Neuronal stem cell (in vitro differentiated cells): ENCODE measurements at regions not wholly inside any gene's neighbourhood (a gene's known extent, or its start where the extent isn't known, plus 50 kb on each side); places are given as distances from the start of the nearest gene placed in this dataset.
A peak's percentile ranks its signal among the peaks of the same experiment; 100 is the strongest.

Experiments used
- DNase-seq: peaks from one replicate; pipeline ENCODE4 v3.0.0-alpha.2; 2013; ENCODE audit warnings: low spot score
- H2AFZ ChIP-seq: one replicate; pipeline ENCODE4 v1.6.1; 2013; ENCODE audit warnings: mild to moderate bottlenecking, low read length, inconsistent platforms
- H2AK5ac ChIP-seq: 2 replicates; pipeline ENCODE4 v1.6.1; 2013; ENCODE audit warnings: low read depth, mild to moderate bottlenecking, inconsistent platforms, low read length, moderate library complexity, mixed read lengths
- H2BK120ac ChIP-seq: 2 replicates; pipeline ENCODE4 v1.6.1; 2013; ENCODE audit warnings: low read depth, mild to moderate bottlenecking, inconsistent platforms, low read length, moderate library complexity, mixed read lengths
- H2BK12ac ChIP-seq: one replicate; pipeline ENCODE4 v1.6.1; 2013; ENCODE audit warnings: low read length, inconsistent platforms
- H2BK15ac ChIP-seq: 2 replicates; pipeline ENCODE4 v1.6.1; 2013; ENCODE audit warnings: mild to moderate bottlenecking, low read length, inconsistent platforms, mixed read lengths
- H2BK5ac ChIP-seq: one replicate; pipeline ENCODE4 v1.6.1; 2013; ENCODE audit warnings: inconsistent platforms, mild to moderate bottlenecking, low read length, moderate library complexity
- H3K14ac ChIP-seq: one replicate; pipeline ENCODE4 v1.6.1; 2013; ENCODE audit warnings: low read length, inconsistent platforms
- H3K18ac ChIP-seq: 2 replicates; pipeline ENCODE4 v1.6.1; 2013; ENCODE audit warnings: low read length, inconsistent platforms
- H3K23ac ChIP-seq: 2 replicates; pipeline ENCODE4 v1.6.1; 2013; ENCODE audit warnings: low read depth, mild to moderate bottlenecking, mixed read lengths, low read length, inconsistent platforms; ENCODE audit not compliant: poor library complexity
- H3K27ac ChIP-seq: replicated peaks from 3 replicates; pipeline ENCODE4 v1.5.1; 2013; ENCODE audit warnings: low read length, inconsistent platforms
- H3K27me3 ChIP-seq, 3 experiments: 2 replicates each; pipeline ENCODE4 v1.6.1; 2013; ENCODE audit warnings: low read length in 3 of 3, mild to moderate bottlenecking in 2 of 3, inconsistent platforms in 1 of 3, low read depth in 1 of 3, mixed read lengths in 1 of 3, moderate library complexity in 1 of 3; ENCODE audit not compliant: control insufficient read depth in 3 of 3, insufficient read depth in 3 of 3
- H3K36me3 ChIP-seq, 2 donors: replicated peaks in 1 of 2; 2 replicates each; pipeline ENCODE4 v1.6.1; 2013; ENCODE audit warnings: low read length in 2 of 2; ENCODE audit not compliant: control insufficient read depth in 2 of 2, insufficient read depth in 2 of 2
- H3K4ac ChIP-seq: 2 replicates; pipeline ENCODE4 v1.6.1; 2013; ENCODE audit warnings: inconsistent platforms, mild to moderate bottlenecking, low read length, moderate library complexity
- H3K4me1 ChIP-seq, 2 donors: 1 replicate in 1 of 2; 2 replicates in 1 of 2; pipeline ENCODE4 v1.6.1; 2013; ENCODE audit warnings: low read length in 2 of 2, low read depth in 1 of 2; ENCODE audit not compliant: control insufficient read depth in 2 of 2, insufficient read depth in 1 of 2
- H3K4me2 ChIP-seq: one replicate; pipeline ENCODE4 v1.6.1; 2013; ENCODE audit warnings: mild to moderate bottlenecking, low read length, inconsistent platforms; ENCODE audit not compliant: insufficient read depth, poor library complexity, severe bottlenecking
- H3K4me3 ChIP-seq, 2 donors: 2 replicates each; pipeline ENCODE4 v1.5.1; 2013; ENCODE audit warnings: low read length in 2 of 2, mild to moderate bottlenecking in 2 of 2, inconsistent platforms in 1 of 2, moderate library complexity in 1 of 2
- H3K79me1 ChIP-seq: one replicate; pipeline ENCODE4 v1.6.1; 2013; ENCODE audit warnings: low read depth, mild to moderate bottlenecking, inconsistent platforms, low read length, moderate library complexity
- H3K9ac ChIP-seq: one replicate; pipeline ENCODE4 v1.6.1; 2013; ENCODE audit warnings: mild to moderate bottlenecking, low read depth, low read length, inconsistent platforms; ENCODE audit not compliant: poor library complexity
- H3K9me3 ChIP-seq, 2 donors: replicated peaks in 1 of 2; 2 replicates each; pipeline versions ENCODE3 to v1.6.1; 2013; ENCODE audit warnings: low read length in 2 of 2, mild to moderate bottlenecking in 2 of 2, inconsistent platforms in 1 of 2, low read depth in 1 of 2, mixed read lengths in 1 of 2, moderate library complexity in 1 of 2; ENCODE audit not compliant: control insufficient read depth in 2 of 2, insufficient read depth in 1 of 2
- H4K8ac ChIP-seq: one replicate; pipeline ENCODE4 v1.6.1; 2013; ENCODE audit warnings: low read depth, mild to moderate bottlenecking, inconsistent platforms, low read length, moderate library complexity
- H4K91ac ChIP-seq: one replicate; pipeline ENCODE4 v1.6.1; 2013; ENCODE audit warnings: low read length, low read depth, mild to moderate bottlenecking, inconsistent platforms; ENCODE audit not compliant: poor library complexity
- WGBS, 2 donors: extraction: QIAGEN DNeasy Blood & Tissue Kit; methylation state at CpG; one replicate each; pipeline ENCODE4 v1.1.7; 2013; ENCODE audit warnings: missing lambda C conversion rate in 2 of 2, mixed read lengths in 1 of 2; ENCODE audit not compliant: insufficient read length in 2 of 2, insufficient replicate concordance in 1 of 2; ENCODE audit errors: extremely low coverage in 2 of 2; 5-methylcytosine and 5-hydroxymethylcytosine counted together

DNA sequence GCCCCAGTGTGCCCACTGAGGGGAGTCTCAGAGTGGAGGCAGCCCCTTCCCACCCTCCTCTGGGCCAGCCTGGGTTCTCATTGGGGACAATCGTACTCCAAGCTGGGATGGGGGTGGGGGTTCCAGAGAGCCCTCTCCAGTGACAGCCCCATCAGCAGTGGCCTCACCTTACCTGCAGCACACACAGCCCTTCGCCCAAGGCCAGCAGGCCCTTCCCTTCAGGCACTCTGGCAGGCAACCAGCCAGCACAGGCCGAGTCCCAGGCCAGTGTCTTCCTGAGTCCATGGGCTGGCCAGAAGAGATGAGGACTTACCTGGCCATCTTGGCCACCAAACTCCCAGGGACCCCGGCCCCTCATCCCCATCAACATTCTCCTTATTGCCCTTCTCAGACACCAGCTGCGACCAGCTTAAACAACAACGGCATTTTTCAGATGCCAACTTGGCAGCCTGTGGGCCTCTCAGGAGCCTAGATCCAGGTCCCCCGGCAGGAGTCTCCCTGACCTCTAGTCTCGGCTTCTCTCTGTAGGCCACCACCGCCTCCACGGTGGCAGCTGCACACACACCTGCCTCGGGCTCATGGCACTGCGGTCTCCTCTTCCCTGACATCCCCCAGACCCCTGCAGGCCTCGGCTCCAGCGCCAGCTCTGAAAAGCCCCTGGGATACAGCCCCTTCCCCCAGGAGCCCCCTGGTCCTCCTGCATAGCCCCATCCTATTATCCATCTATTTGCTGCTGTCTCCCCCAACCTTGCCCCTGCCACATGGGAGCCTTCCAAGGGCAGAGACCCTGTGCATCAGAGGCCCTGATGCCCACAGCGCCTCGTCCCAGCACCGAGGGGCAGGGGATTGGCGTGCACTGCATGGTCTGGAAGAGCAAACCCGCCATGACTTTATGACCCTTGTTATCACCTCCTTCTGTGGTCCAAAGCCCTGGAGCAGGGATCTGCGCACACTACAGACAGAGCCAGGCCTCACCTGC lies 111.2 kb upstream of the FGF3 start:
- no peak overlapping the region for H3K4me2 ChIP-seq

DNA sequence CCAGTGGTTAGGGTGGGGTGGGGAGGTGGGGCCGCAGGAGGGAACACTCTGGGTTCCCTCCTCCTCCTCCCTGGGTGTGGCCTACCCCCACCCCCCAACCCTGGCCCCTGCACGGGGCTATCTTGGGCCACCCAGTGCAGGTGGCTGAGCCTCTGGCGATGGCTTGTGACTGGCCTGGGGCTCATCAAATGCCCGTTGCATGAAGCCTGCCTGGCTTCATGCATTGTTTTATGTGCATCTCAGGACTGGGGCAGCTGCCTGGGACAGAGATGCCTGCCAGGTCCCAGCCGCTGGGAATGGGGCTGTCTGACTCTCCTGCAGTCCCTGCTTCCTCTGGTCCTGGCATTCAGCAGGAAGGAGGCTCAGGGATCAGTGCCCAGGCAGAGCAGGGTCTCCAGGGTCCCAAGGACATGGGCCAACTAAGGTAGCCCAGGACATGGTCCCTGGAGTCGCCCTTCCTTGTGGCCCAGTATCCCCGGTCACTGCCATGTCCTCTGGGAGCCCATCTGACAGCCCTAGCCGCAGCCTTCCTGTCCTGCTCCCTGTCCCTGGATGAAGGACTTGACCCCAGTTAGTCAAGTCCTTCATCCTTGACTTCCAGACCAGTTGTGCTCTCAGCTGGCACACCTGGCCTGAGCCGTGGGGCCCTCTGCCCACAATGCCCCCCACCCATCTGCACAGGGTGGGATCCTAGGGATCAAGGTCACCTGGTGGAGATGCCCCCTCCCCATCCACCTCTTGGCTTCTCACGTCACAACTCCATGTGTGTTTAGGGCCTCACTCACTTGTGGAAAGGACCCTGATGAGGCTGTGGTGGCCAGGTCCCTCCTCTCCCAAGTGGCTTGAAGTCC lies 112.1 kb upstream of the FGF3 start:
- Histone ChIP-seq H2BK15ac (peak overlapping the region; percentile 62), H4K91ac (no peak overlapping the region), H3K4ac (peak overlapping the region; percentile 68), H3K27ac (no peak overlapping the region), H3K9me3 (no peaks in the 10 kb centered on the region), H3K23ac (peak overlapping the region; percentile 47), H3K27me3 (peaks cover 0 to 25% (median 0%) of the 10 kb centered on the region in 3 experiments), H3K4me1 (peaks cover 0 to 5% of the 10 kb centered on the region in 2 donors), H3K36me3 (no peaks in the 10 kb centered on the region), H2AFZ (no peak overlapping the region), H2BK120ac (no peak overlapping the region), H4K8ac (no peak overlapping the region), H3K18ac (peak overlapping the region; percentile 52), H3K4me2 (no peak overlapping the region), H2BK12ac (no peak overlapping the region), H2BK5ac (peak overlapping the region; percentile 29), H3K9ac (no peak overlapping the region), H3K79me1 (no peaks in the 10 kb centered on the region), H3K14ac (no peak overlapping the region), H2AK5ac (peak overlapping the region; percentile 86), H3K4me3 (no peak overlapping the region)
- DNase-seq = no peak
- WGBS, 2 donors = no CpG with 5 or more reads among the region's 10 CpGs

More for the DNA sequence above, 111.2 kb upstream of the FGF3 start:
- no peak overlapping the region for H3K14ac ChIP-seq
- H3K4me1 ChIP-seq = peaks cover 0 to 5% of the 10 kb centered on the region in 2 donors
- WGBS, 2 donors = no CpG with 5 or more reads among the region's 20 CpGs
- peak overlapping the region; percentile 84 for H3K18ac ChIP-seq
- peak overlapping the region; percentile 62 for H2BK15ac ChIP-seq
- no peaks in the 10 kb centered on the region for H3K36me3 ChIP-seq
- H3K27ac ChIP-seq = no peak overlapping the region
- no peak overlapping the region for H3K4ac ChIP-seq
- H2BK5ac ChIP-seq = peak overlapping the region; percentile 29
- H3K79me1 ChIP-seq = no peaks in the 10 kb centered on the region
- no peak overlapping the region for H4K8ac ChIP-seq
- H3K9me3 ChIP-seq = no peaks in the 10 kb centered on the region
- DNase-seq = no peak
- peak overlapping the region; percentile 86 for H2AK5ac ChIP-seq
- no peak overlapping the region for H3K4me3 ChIP-seq
- peak overlapping the region; percentile 50 for H2BK12ac ChIP-seq
- peaks cover 0 to 25% (median 0%) of the 10 kb centered on the region in 3 experiments for H3K27me3 ChIP-seq
- H4K91ac ChIP-seq = no peak overlapping the region
- H3K9ac ChIP-seq = no peak overlapping the region
- H3K23ac ChIP-seq = peak overlapping the region; percentile 86
- H2AFZ ChIP-seq = no peak overlapping the region
- no peak overlapping the region for H2BK120ac ChIP-seq

DNA sequence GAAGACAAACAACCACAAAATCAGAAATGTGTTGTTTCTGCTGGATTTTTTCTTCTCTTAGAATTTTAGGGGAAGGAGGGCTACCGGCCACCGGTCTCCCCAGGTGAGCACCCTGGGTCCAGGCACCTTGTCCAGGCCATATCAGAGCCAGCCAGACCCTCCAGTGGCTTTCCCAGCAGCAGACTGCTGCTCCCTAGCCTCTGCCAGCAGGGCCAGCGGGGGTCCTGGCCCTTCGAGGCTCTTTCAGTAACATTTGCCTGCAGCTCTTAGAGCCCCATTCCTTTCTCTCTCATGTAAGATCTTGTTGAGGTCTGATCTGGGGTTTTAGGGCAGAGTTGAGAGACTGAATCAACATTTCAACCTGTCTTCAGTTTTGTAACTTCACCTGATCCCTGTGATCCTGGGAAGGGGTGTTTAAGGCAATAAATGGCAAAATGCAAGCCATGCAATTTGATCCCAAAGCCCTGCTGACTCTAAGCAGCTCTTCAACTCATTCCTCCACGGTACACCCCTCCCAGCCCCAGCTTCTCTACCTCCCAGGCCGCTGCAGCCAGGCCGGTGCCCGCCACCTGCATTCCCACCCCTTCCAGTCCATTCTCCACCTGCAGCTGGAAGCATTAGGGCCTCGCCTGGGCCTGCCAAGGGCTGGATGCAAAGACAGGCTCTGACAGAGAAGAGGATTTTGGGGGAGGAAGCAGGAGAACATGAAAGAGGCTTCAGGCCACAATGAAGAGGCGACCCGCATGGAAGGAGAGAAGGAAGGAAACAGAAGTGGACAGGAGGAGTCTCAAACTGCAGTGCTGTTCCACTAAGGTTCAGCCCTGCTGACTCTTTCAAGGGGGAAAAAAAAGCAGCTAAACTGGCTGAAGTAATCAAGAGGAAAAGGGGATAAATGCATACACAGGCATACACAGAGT lies 113.0 kb upstream of the FGF3 start:
- no peaks in the 10 kb centered on the region for H3K9me3 ChIP-seq
- H3K4me1 ChIP-seq = peaks cover 0 to 5% of the 10 kb centered on the region in 2 donors
- no peak overlapping the region for H2BK12ac ChIP-seq
- no peak overlapping the region for H3K14ac ChIP-seq
- H3K27me3 ChIP-seq = peaks cover 0 to 23% (median 0%) of the 10 kb centered on the region in 3 experiments
- no peak overlapping the region for H4K8ac ChIP-seq
- H3K4me3 ChIP-seq = no peak overlapping the region
- no peaks in the 10 kb centered on the region for H3K36me3 ChIP-seq
- H2BK120ac ChIP-seq = no peak overlapping the region
- peak overlapping the region; percentile 80 for H2AK5ac ChIP-seq
- H2BK15ac ChIP-seq = peak overlapping the region; percentile 62
- no peak overlapping the region for H3K23ac ChIP-seq
- H3K4me2 ChIP-seq = no peak overlapping the region
- peak overlapping the region; percentile 80 for H3K18ac ChIP-seq
- H3K27ac ChIP-seq = no peak overlapping the region
- no peak overlapping the region for H4K91ac ChIP-seq
- no peaks in the 10 kb centered on the region for H3K79me1 ChIP-seq
- H2AFZ ChIP-seq = no peak overlapping the region
- DNase-seq = no peak
- WGBS, 2 donors = no CpG with 5 or more reads among the region's 11 CpGs
- H3K9ac ChIP-seq = no peak overlapping the region
- no peak overlapping the region for H2BK5ac ChIP-seq
- no peak overlapping the region for H3K4ac ChIP-seq
